ENCODE measurements at regions not wholly inside any gene's neighbourhood (a gene's known extent, or its start where the extent isn't known, plus 50 kb on each side); places are given as distances from the start of the nearest gene placed in this dataset.

DNA sequence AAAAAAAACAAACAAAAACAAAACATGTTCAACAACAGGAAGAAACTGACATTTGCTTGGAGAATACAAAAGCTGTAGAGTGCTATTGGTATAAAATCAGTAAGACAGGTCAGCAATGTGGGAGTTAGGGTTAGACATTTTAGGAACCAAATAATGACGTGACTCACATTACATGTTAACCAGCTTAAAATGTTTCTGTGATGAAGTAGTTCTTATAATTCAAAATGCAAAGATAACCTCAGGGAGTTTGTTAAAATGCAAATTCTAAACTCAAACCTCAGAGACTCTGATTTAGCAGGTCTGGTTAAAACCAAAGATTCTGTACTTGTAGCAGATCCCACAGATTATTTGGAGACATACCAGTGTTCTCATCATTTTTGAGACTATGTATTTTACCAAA is 549.4 kb upstream of the SLITRK1 start:
- no peak for DNase-seq
- no peaks in the 10 kb centered on the region for H3K9me3 ChIP-seq (ENCODE audit: severe bottlenecking)
- TF ChIP-seq, protein P1, sequence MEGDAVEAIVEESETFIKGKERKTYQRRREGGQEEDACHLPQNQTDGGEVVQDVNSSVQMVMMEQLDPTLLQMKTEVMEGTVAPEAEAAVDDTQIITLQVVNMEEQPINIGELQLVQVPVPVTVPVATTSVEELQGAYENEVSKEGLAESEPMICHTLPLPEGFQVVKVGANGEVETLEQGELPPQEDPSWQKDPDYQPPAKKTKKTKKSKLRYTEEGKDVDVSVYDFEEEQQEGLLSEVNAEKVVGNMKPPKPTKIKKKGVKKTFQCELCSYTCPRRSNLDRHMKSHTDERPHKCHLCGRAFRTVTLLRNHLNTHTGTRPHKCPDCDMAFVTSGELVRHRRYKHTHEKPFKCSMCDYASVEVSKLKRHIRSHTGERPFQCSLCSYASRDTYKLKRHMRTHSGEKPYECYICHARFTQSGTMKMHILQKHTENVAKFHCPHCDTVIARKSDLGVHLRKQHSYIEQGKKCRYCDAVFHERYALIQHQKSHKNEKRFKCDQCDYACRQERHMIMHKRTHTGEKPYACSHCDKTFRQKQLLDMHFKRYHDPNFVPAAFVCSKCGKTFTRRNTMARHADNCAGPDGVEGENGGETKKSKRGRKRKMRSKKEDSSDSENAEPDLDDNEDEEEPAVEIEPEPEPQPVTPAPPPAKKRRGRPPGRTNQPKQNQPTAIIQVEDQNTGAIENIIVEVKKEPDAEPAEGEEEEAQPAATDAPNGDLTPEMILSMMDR (IDR thresholded peaks at IDR 0.05; ENCODE audit: low read depth, low read length): no peak
- H3K4me3 ChIP-seq (ENCODE audit: low read depth, low read length): no peak overlapping the region
- no peaks in the 10 kb centered on the region for H3K27me3 ChIP-seq (ENCODE audit: insufficient read depth, low read depth, severe bottlenecking)
- no peaks in the 10 kb centered on the region for H3K36me3 ChIP-seq
- no peak overlapping the region for H3K27ac ChIP-seq

DNA sequence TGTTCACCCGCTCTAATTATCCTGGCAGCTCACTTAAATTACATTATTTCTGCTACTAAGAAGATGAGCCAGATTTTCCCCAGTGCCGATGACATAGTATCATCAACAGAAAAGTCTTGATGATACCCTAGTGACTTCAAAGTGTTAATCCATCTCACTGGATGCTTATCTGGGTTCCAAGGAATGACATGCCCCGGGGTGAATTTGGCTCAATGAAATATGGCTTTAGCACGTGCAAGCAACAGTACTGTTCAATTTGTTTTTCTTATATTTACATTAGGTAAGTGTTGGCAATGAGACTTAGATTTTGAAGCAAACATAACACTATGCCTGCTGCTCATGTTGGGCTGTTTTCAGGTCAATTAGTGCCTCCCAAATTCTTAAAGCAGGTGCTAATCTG is 548.2 kb upstream of the SLITRK1 start:
- TF ChIP-seq, protein P1 (IDR thresholded peaks at IDR 0.05; ENCODE audit: low read depth, low read length): no peak
- Histone ChIP-seq H3K36me3 (no peaks in the 10 kb centered on the region), H3K27ac (no peak overlapping the region), H3K27me3 (ENCODE audit: insufficient read depth, low read depth, severe bottlenecking) (no peaks in the 10 kb centered on the region), H3K4me3 (ENCODE audit: low read depth, low read length) (no peak overlapping the region), H3K9me3 (ENCODE audit: severe bottlenecking) (no peaks in the 10 kb centered on the region)
- DNase-seq: no peak

DNA sequence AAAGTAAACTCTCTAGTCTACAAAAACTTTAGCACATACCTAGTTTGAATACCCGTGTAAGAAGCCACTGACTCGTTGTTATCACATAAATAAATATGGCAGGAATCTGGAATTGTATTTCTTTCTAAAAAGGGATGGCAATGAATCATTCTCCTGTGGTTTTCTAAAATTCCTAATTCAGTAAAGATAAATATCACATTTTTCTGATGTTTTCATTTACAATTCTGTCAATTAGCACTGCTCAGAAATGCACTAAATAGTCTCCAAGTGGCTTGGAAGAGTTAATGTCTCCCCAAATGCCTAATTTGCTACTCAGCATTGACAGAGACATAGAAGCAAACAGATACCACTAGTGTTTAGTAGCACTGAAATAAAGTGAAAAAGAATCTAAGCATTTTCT is 547.7 kb upstream of the SLITRK1 start:
- H3K9me3 ChIP-seq (ENCODE audit: severe bottlenecking): no peaks in the 10 kb centered on the region
- H3K27ac ChIP-seq: no peak overlapping the region
- DNase-seq: no peak
- TF ChIP-seq, protein P1 (IDR thresholded peaks at IDR 0.05; ENCODE audit: low read depth, low read length): no peak
- H3K27me3 ChIP-seq (ENCODE audit: insufficient read depth, low read depth, severe bottlenecking): no peaks in the 10 kb centered on the region
- H3K4me3 ChIP-seq (ENCODE audit: low read depth, low read length): no peak overlapping the region
- H3K36me3 ChIP-seq: no peaks in the 10 kb centered on the region

DNA sequence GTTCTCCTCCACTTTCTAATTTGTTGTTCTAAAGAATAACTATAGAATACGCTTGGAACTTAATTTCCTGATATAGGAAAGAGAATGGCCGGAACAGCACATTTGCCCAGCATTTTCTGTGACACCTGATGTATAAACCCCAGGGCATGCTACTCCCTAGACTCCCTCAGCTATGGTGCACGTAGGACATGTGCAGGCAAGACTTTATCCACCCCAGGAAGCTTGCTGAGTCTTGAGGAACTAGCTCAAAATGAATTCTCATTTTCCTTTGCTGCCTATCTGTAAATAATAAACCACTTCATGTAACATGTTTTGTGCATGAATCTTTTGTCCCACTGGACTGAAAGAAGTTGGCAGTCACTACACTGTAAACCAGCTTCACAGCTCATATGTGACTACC is 535.8 kb upstream of the SLITRK1 start:
- Histone ChIP-seq H3K27me3 (ENCODE audit: insufficient read depth, low read depth, severe bottlenecking) (no peaks in the 10 kb centered on the region), H3K36me3 (no peaks in the 10 kb centered on the region), H3K4me3 (ENCODE audit: low read depth, low read length) (no peak overlapping the region), H3K27ac (no peak overlapping the region), H3K9me3 (ENCODE audit: severe bottlenecking) (no peaks in the 10 kb centered on the region)
- TF ChIP-seq, protein P1 (IDR thresholded peaks at IDR 0.05; ENCODE audit: low read depth, low read length): no peak
- no peak for DNase-seq

DNA sequence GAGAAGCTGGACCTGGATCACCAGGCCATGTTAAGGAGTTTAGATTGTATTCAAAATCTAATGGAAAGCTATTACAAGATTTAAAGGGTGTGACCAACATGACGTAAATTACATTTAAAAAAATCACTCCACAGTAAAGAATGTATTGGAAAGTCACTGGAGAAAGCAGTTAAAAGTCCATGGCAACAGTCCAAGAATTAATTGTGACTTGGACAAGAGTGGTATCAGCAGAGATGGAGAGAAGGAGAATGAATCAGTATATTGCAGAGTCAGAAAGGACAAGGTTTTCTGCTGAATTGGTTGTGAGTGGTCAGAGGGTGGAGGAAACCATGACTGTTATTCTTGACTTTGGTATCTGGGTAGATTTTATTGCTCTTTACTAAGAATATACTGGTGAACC is 535.1 kb upstream of the SLITRK1 start:
- H3K36me3 ChIP-seq: no peaks in the 10 kb centered on the region
- no peak for DNase-seq
- H3K4me3 ChIP-seq (ENCODE audit: low read depth, low read length): no peak overlapping the region
- no peak overlapping the region for H3K27ac ChIP-seq
- TF ChIP-seq, protein P1 (IDR thresholded peaks at IDR 0.05; ENCODE audit: low read depth, low read length): no peak
- no peaks in the 10 kb centered on the region for H3K9me3 ChIP-seq (ENCODE audit: severe bottlenecking)
- no peaks in the 10 kb centered on the region for H3K27me3 ChIP-seq (ENCODE audit: insufficient read depth, low read depth, severe bottlenecking)

DNA sequence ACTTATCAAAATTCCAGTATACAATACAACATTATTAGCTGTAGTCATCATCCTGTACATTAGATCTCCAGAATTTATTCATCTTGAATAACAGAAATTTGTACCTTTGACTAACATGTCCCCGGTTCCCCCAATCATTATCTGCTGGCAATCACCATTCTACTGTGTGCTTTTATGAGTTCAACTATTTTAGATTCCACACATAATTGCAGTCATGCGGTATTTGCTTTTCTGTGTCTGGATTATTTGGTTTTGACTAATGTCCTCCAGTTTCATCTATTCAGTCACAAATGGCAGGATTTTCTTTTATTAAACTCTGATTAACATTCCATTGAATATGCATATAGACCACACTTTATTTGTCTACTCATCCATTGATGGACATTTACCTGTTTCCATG is 530.7 kb upstream of the SLITRK1 start:
- DNase-seq: no peak
- H3K27me3 ChIP-seq (ENCODE audit: insufficient read depth, low read depth, severe bottlenecking): no peaks in the 10 kb centered on the region
- H3K36me3 ChIP-seq: no peaks in the 10 kb centered on the region
- no peak overlapping the region for H3K27ac ChIP-seq
- H3K4me3 ChIP-seq (ENCODE audit: low read depth, low read length): no peak overlapping the region
- TF ChIP-seq, protein P1 (IDR thresholded peaks at IDR 0.05; ENCODE audit: low read depth, low read length): no peak
- H3K9me3 ChIP-seq (ENCODE audit: severe bottlenecking): no peaks in the 10 kb centered on the region
